H9 (cell line): ENCODE measurements at regions not wholly inside any gene's neighbourhood (a gene's known extent, or its start where the extent isn't known, plus 50 kb on each side); places are given as distances from the start of the nearest gene placed in this dataset.

Experiments used
- DNase-seq: peaks from one replicate; pipeline ENCODE4 v3.0.0-alpha.2; 2017
- H2AFZ ChIP-seq: one replicate; pipeline ENCODE4 v1.6.1; 2013; ENCODE audit warnings: mild to moderate bottlenecking, low read length, control low read depth, moderate library complexity
- H2AK5ac ChIP-seq: 2 replicates; pipeline ENCODE4 v1.6.1; 2013; ENCODE audit warnings: low read length, control low read depth, mixed read lengths; ENCODE audit not compliant: insufficient read length
- H2BK120ac ChIP-seq: one replicate; pipeline ENCODE4 v1.6.1; 2013; ENCODE audit warnings: low read depth, mild to moderate bottlenecking, low read length, control low read depth, inconsistent platforms; ENCODE audit not compliant: poor library complexity, severe bottlenecking
- H2BK12ac ChIP-seq: 2 replicates; pipeline ENCODE4 v1.6.1; 2013; ENCODE audit warnings: low read length, control low read depth, mixed read lengths, low read depth; ENCODE audit not compliant: insufficient read length
- H2BK15ac ChIP-seq: 2 replicates; pipeline ENCODE4 v1.6.1; 2013; ENCODE audit warnings: low read depth, low read length, control low read depth
- H2BK20ac ChIP-seq: one replicate; pipeline ENCODE4 v1.6.1; 2013; ENCODE audit warnings: low read depth, mild to moderate bottlenecking, low read length, control low read depth, inconsistent platforms; ENCODE audit not compliant: poor library complexity, severe bottlenecking
- H2BK5ac ChIP-seq: 2 replicates; pipeline ENCODE4 v1.6.1; 2013; ENCODE audit warnings: low read length, control low read depth, mixed read lengths; ENCODE audit not compliant: insufficient read length
- H3K14ac ChIP-seq: 2 replicates; pipeline ENCODE4 v1.6.1; 2013; ENCODE audit warnings: low read length, control low read depth; ENCODE audit not compliant: insufficient read depth
- H3K18ac ChIP-seq: 2 replicates; pipeline ENCODE4 v1.6.1; 2013; ENCODE audit warnings: low read depth, mild to moderate bottlenecking, mixed read lengths, low read length, control low read depth; ENCODE audit not compliant: insufficient read length
- H3K23ac ChIP-seq: 2 replicates; pipeline ENCODE4 v1.6.1; 2013; ENCODE audit warnings: low read length, control low read depth, mixed read lengths, low read depth; ENCODE audit not compliant: insufficient read length
- H3K23me2 ChIP-seq: 2 replicates; pipeline ENCODE4 v1.6.1; 2013; ENCODE audit warnings: low read depth, mild to moderate bottlenecking, mixed read lengths, low read length, control low read depth; ENCODE audit not compliant: insufficient read length, poor library complexity, severe bottlenecking
- H3K27ac ChIP-seq: 2 replicates; pipeline ENCODE4 v1.5.1; 2013; ENCODE audit warnings: low read length, control low read depth, mixed read lengths, low read depth; ENCODE audit not compliant: insufficient read length
- H3K27me3 ChIP-seq: 2 replicates; pipeline ENCODE4 v1.6.1; 2013; ENCODE audit warnings: low read length, control low read depth, inconsistent platforms; ENCODE audit not compliant: insufficient read depth
- H3K4ac ChIP-seq: 2 replicates; pipeline ENCODE4 v1.6.1; 2013; ENCODE audit warnings: low read depth, mild to moderate bottlenecking, control low read depth, inconsistent platforms, low read length, moderate library complexity
- H3K4me1 ChIP-seq: 2 replicates; pipeline ENCODE4 v1.6.1; 2013; ENCODE audit warnings: low read length, control low read depth, inconsistent platforms; ENCODE audit not compliant: insufficient read depth
- H3K4me2 ChIP-seq: 2 replicates; pipeline ENCODE4 v1.6.1; 2013; ENCODE audit warnings: low read length, control low read depth, mixed read lengths; ENCODE audit not compliant: insufficient read length, insufficient read depth
- H3K56ac ChIP-seq: 2 replicates; pipeline ENCODE4 v1.6.1; 2013; ENCODE audit warnings: low read depth, mild to moderate bottlenecking, mixed read lengths, low read length, control low read depth; ENCODE audit not compliant: insufficient read length
- H3K79me1 ChIP-seq: 2 replicates; pipeline ENCODE4 v1.6.1; 2013; ENCODE audit warnings: low read depth, mild to moderate bottlenecking, moderate library complexity, low read length, control low read depth, inconsistent platforms; ENCODE audit not compliant: insufficient read depth, poor library complexity, severe bottlenecking
- H3K79me2 ChIP-seq: 2 replicates; pipeline ENCODE4 v1.6.1; 2013; ENCODE audit warnings: low read length, control low read depth, inconsistent platforms; ENCODE audit not compliant: insufficient read depth
- H3K9ac ChIP-seq: 2 replicates; pipeline ENCODE4 v1.6.1; 2013; ENCODE audit warnings: low read length, control low read depth, mixed read lengths; ENCODE audit not compliant: insufficient read length; ENCODE audit errors: extremely low read depth
- H3K9me3 ChIP-seq: one replicate; pipeline ENCODE4 v1.6.1; 2013; ENCODE audit warnings: low read depth, low read length, inconsistent platforms; ENCODE audit not compliant: control insufficient read depth
- H3T11ph ChIP-seq: one replicate; pipeline ENCODE4 v1.6.1; 2013; ENCODE audit warnings: mild to moderate bottlenecking, low read length, control low read depth, inconsistent platforms
- H4K20me1 ChIP-seq: one replicate; pipeline ENCODE4 v1.6.1; 2013; ENCODE audit not compliant: control insufficient read depth, insufficient read length, insufficient read depth
- H4K5ac ChIP-seq: 2 replicates; pipeline ENCODE4 v1.6.1; 2013; ENCODE audit warnings: low read depth, mild to moderate bottlenecking, mixed read lengths, low read length, control low read depth; ENCODE audit not compliant: insufficient read length
- H4K8ac ChIP-seq: replicated peaks from 2 replicates; pipeline ENCODE4 v1.6.1; 2013; ENCODE audit warnings: low read length, control low read depth, mixed read lengths, low read depth; ENCODE audit not compliant: insufficient read length
- H4K91ac ChIP-seq: 2 replicates; pipeline ENCODE4 v1.6.1; 2013; ENCODE audit warnings: low read depth, mild to moderate bottlenecking, moderate library complexity, mixed read lengths, low read length, control low read depth; ENCODE audit not compliant: insufficient read length
- H3K27ac Mint-ChIP-seq, 3 experiments: 2 replicates in 2 of 3; 3 replicates in 1 of 3; pipeline ENCODE4 v1.8.0; 2020 to 2021; ENCODE audit warnings: mixed read lengths in 3 of 3, mild to moderate bottlenecking in 1 of 3, moderate library complexity in 1 of 3
- H3K27me3 Mint-ChIP-seq: 2 replicates; pipeline ENCODE4 v1.8.0; 2021; ENCODE audit warnings: low read depth, mild to moderate bottlenecking, moderate library complexity, mixed read lengths
- H3K36me3 Mint-ChIP-seq, 3 experiments: 2 replicates in 2 of 3; 3 replicates in 1 of 3; pipeline ENCODE4 v1.8.0; 2020 to 2021; ENCODE audit warnings: low read depth in 3 of 3, mixed read lengths in 3 of 3; ENCODE audit not compliant: insufficient read depth in 1 of 3
- H3K4me1 Mint-ChIP-seq, 2 experiments: 2 replicates each; pipeline ENCODE4 v1.8.0; 2020; ENCODE audit warnings: mixed read lengths in 2 of 2
- H3K4me3 Mint-ChIP-seq, 2 experiments: 2 replicates in 1 of 2; 3 replicates in 1 of 2; pipeline ENCODE4 v1.8.0; 2020 to 2021; ENCODE audit warnings: mild to moderate bottlenecking in 2 of 2, mixed read lengths in 2 of 2, moderate library complexity in 1 of 2
- H3K9me3 Mint-ChIP-seq, 2 experiments: 2 replicates in 1 of 2; 3 replicates in 1 of 2; pipeline ENCODE4 v1.8.0; 2020; ENCODE audit warnings: mild to moderate bottlenecking in 2 of 2, mixed read lengths in 2 of 2, moderate library complexity in 1 of 2
- CTCF ChIP-seq: fragments of 200-600 bp; sonication (generic); conservative IDR thresholded peaks from 3 replicates; pipeline ENCODE4 v1.8.0; 2021; ENCODE audit warnings: antibody characterized with exemption, mild to moderate bottlenecking
- WGBS: extraction: QIAGEN DNeasy Blood & Tissue Kit; methylation state at CpG from one replicate; pipeline ENCODE4 v1.1.7; 2013; ENCODE audit warnings: missing lambda C conversion rate, low lambda C conversion rate, mixed read lengths; ENCODE audit not compliant: insufficient read length; ENCODE audit errors: extremely low coverage; 5-methylcytosine and 5-hydroxymethylcytosine counted together

GRCh38 chr15:95503107-95503506 is 827.4 kb upstream of the NR2F2 start:
- H3K4me1 Mint-ChIP-seq, result no peaks in the 10 kb centered on the region
- H3K18ac ChIP-seq, result no peak overlapping the region
- H3K23me2 ChIP-seq, result no peaks in the 10 kb centered on the region
- H4K5ac ChIP-seq, result no peak overlapping the region
- no peak overlapping the region for H3T11ph ChIP-seq
- no peak overlapping the region for H2BK12ac ChIP-seq
- no peaks in the 10 kb centered on the region for H3K79me2 ChIP-seq
- H4K8ac ChIP-seq, result no peak overlapping the region
- H2BK120ac ChIP-seq, result no peak overlapping the region
- H3K27ac Mint-ChIP-seq, result no peak overlapping the region
- no peak overlapping the region for H3K4ac ChIP-seq
- no peaks in the 10 kb centered on the region for H3K36me3 Mint-ChIP-seq
- no peak for DNase-seq
- H3K56ac ChIP-seq, result no peak overlapping the region
- no peak overlapping the region for H3K9ac ChIP-seq
- H2BK15ac ChIP-seq, result no peak overlapping the region
- no peak overlapping the region for H3K23ac ChIP-seq
- H3K14ac ChIP-seq, result no peak overlapping the region
- no peaks in the 10 kb centered on the region for H3K9me3 ChIP-seq
- H3K27me3 Mint-ChIP-seq, result no peaks in the 10 kb centered on the region
- H3K27me3 ChIP-seq, result no peaks in the 10 kb centered on the region
- no peaks in the 10 kb centered on the region for H3K4me1 ChIP-seq
- H2AK5ac ChIP-seq, result no peak overlapping the region
- WGBS, result no CpG with 5 or more reads among the region's 2 CpGs
- H2BK20ac ChIP-seq, result no peak overlapping the region
- TF ChIP-seq CTCF, result no peak
- no peak overlapping the region for H3K4me3 Mint-ChIP-seq
- no peak overlapping the region for H4K91ac ChIP-seq
- no peak overlapping the region for H3K27ac ChIP-seq
- H2BK5ac ChIP-seq, result no peak overlapping the region
- no peak overlapping the region for H3K4me2 ChIP-seq
- no peak overlapping the region for H2AFZ ChIP-seq
- no peaks in the 10 kb centered on the region for H3K79me1 ChIP-seq
- H4K20me1 ChIP-seq, result no peaks in the 10 kb centered on the region
- H3K9me3 Mint-ChIP-seq, result no peaks in the 10 kb centered on the region; a peak in 1 of 5 replicates
